Kidney capillary endothelial cell (primary cell): ENCODE measurements at regions not wholly inside any gene's neighbourhood (a gene's known extent, or its start where the extent isn't known, plus 50 kb on each side); places are given as distances from the start of the nearest gene placed in this dataset.

ENCODE experiments used
- DNase-seq: peaks from one replicate; pipeline ENCODE4 v3.0.0-alpha.2; 2018; ENCODE audit warnings: low spot score

- DNase-seq, result no peak
These were observed 260.4 kb upstream of the TTC14 start for GRCh38 chr3:180341516-180341915.

- no peak for DNase-seq
These were observed 250.4 kb upstream of the TTC14 start for GRCh38 chr3:180351601-180352000.

GRCh38 chr3:180352261-180352660, 249.7 kb upstream of the TTC14 start:
- DNase-seq, result no peak

- DNase-seq, result no peak
These were observed 247.7 kb upstream of the TTC14 start for GRCh38 chr3:180354214-180354613.

GRCh38 chr3:180358179-180358578, 243.8 kb upstream of the TTC14 start:
- DNase-seq, result peak; percentile 18

- no peak for DNase-seq
These were observed 242.7 kb upstream of the TTC14 start for GRCh38 chr3:180359061-180359952.

GRCh38 chr3:180359953-180360279, 242.0 kb upstream of the TTC14 start:
- no peak for DNase-seq

- no peak for DNase-seq
These were observed 239.9 kb upstream of the TTC14 start for GRCh38 chr3:180362081-180362480.

GRCh38 chr3:180375831-180376230, 226.1 kb upstream of the TTC14 start:
- DNase-seq, result no peak

GRCh38 chr3:180378496-180378895, 223.5 kb upstream of the TTC14 start:
- no peak for DNase-seq

GRCh38 chr3:180382638-180383180, 219.3 kb upstream of the TTC14 start:
- no peak for DNase-seq

GRCh38 chr3:180383332-180384020, 218.5 kb upstream of the TTC14 start:
- DNase-seq, result peak; percentile 4

- no peak for DNase-seq
These were observed 211.7 kb upstream of the TTC14 start for GRCh38 chr3:180390313-180390712.

GRCh38 chr3:180391001-180391400, 211.0 kb upstream of the TTC14 start:
- DNase-seq, result no peak

GRCh38 chr3:180401226-180401625, 200.7 kb upstream of the TTC14 start:
- no peak for DNase-seq

- DNase-seq, result no peak
These were observed 199.4 kb upstream of the TTC14 start for GRCh38 chr3:180402471-180403073.

GRCh38 chr3:180403156-180403555, 198.8 kb upstream of the TTC14 start:
- DNase-seq, result no peak

- peak; percentile 48 for DNase-seq
These were observed 193.3 kb upstream of the TTC14 start for GRCh38 chr3:180408654-180409053.

- peak; percentile 22 for DNase-seq
These were observed 192.8 kb upstream of the TTC14 start for GRCh38 chr3:180409170-180409569.

GRCh38 chr3:180409883-180410282, 192.1 kb upstream of the TTC14 start:
- no peak for DNase-seq

GRCh38 chr3:180414157-180414556, 187.8 kb upstream of the TTC14 start:
- no peak for DNase-seq

- no peak for DNase-seq
These were observed 185.8 kb upstream of the TTC14 start for GRCh38 chr3:180416111-180416594.

- no peak for DNase-seq
These were observed 184.7 kb upstream of the TTC14 start for GRCh38 chr3:180417241-180417640.
